KOPT-K1 (cell line): ENCODE measurements at regions not wholly inside any gene's neighbourhood (a gene's known extent, or its start where the extent isn't known, plus 50 kb on each side); places are given as distances from the start of the nearest gene placed in this dataset.
"Not testable (repeated sequence)": the region's sequence is repeated elsewhere in the genome, so short reads cannot be mapped to it uniquely, and the experiment has no call there.

Experiments used
- H3K27ac ChIP-seq: fragments of 200-600 bp; sonication (generic); 2 replicates; pipeline ENCODE4 v1.5.1; 2016; ENCODE audit warnings: antibody characterized with exemption, mild to moderate bottlenecking, low read depth, low read length; ENCODE audit not compliant: poor library complexity, severe bottlenecking
- H3K36me3 ChIP-seq: fragments of 200-600 bp; sonication (generic); 2 replicates; pipeline ENCODE4 v1.5.1; 2017; ENCODE audit warnings: antibody characterized with exemption, mild to moderate bottlenecking, low read length, moderate library complexity; ENCODE audit not compliant: insufficient read depth
- H3K9me3 ChIP-seq: fragments of 200-600 bp; sonication (generic); 2 replicates; pipeline ENCODE4 v1.5.1; 2017; ENCODE audit warnings: antibody characterized with exemption, low read length, mild to moderate bottlenecking; ENCODE audit not compliant: insufficient read depth, poor library complexity, severe bottlenecking

- Histone ChIP-seq H3K27ac (no peak overlapping the region), H3K36me3 (no peaks in the 10 kb centered on the region), H3K9me3 (peaks cover 12% of the 10 kb centered on the region)
Observed at GRCh38 chr15:20280933-20281463, 260.6 kb downstream of the GOLGA6L6 start.

GRCh38 chr15:20280141-20280932, 261.3 kb downstream of the GOLGA6L6 start:
- not testable (repeated sequence) for H3K36me3 ChIP-seq, H3K27ac ChIP-seq
- peaks cover 12% of the 10 kb centered on the region for H3K9me3 ChIP-seq

- H3K36me3 ChIP-seq, H3K27ac ChIP-seq: not testable (repeated sequence)
- peaks cover 12% of the 10 kb centered on the region for H3K9me3 ChIP-seq
Observed at GRCh38 chr15:20279056-20279455, 262.5 kb downstream of the GOLGA6L6 start.

- H3K9me3 ChIP-seq: peaks cover 12% of the 10 kb centered on the region
- H3K27ac ChIP-seq, H3K36me3 ChIP-seq: not testable (repeated sequence)
Observed at GRCh38 chr15:20278376-20278775, 263.2 kb downstream of the GOLGA6L6 start.

GRCh38 chr15:20277451-20277850, 264.1 kb downstream of the GOLGA6L6 start:
- H3K9me3 ChIP-seq: peaks cover 19% of the 10 kb centered on the region
- not testable (repeated sequence) for H3K36me3 ChIP-seq, H3K27ac ChIP-seq

- H3K36me3 ChIP-seq, H3K27ac ChIP-seq: not testable (repeated sequence)
- peaks cover 20% of the 10 kb centered on the region for H3K9me3 ChIP-seq
Observed at GRCh38 chr15:20276312-20277114, 265.1 kb downstream of the GOLGA6L6 start.

- not testable (repeated sequence) for H3K36me3 ChIP-seq, H3K27ac ChIP-seq
- H3K9me3 ChIP-seq: peaks cover 17% of the 10 kb centered on the region
Observed at GRCh38 chr15:20275373-20275967, 266.1 kb downstream of the GOLGA6L6 start.

- Histone ChIP-seq H3K36me3 (no peaks in the 10 kb centered on the region), H3K9me3 (peaks cover 17% of the 10 kb centered on the region), H3K27ac (no peak overlapping the region)
Observed at GRCh38 chr15:20272422-20273184, 269.0 kb downstream of the GOLGA6L6 start.

- H3K36me3 ChIP-seq: no peaks in the 10 kb centered on the region
- no peak overlapping the region for H3K27ac ChIP-seq
- H3K9me3 ChIP-seq: peaks cover 13% of the 10 kb centered on the region
Observed at GRCh38 chr15:20271647-20272046, 270.0 kb downstream of the GOLGA6L6 start.

GRCh38 chr15:20269956-20270355, 271.6 kb downstream of the GOLGA6L6 start:
- H3K27ac ChIP-seq, H3K36me3 ChIP-seq: not testable (repeated sequence)
- peaks cover 13% of the 10 kb centered on the region for H3K9me3 ChIP-seq

- H3K9me3 ChIP-seq: peaks cover 11% of the 10 kb centered on the region
- not testable (repeated sequence) for H3K36me3 ChIP-seq, H3K27ac ChIP-seq
Observed at GRCh38 chr15:20267996-20268395, 273.6 kb downstream of the GOLGA6L6 start.

GRCh38 chr15:20267051-20267730, 274.4 kb downstream of the GOLGA6L6 start:
- not testable (repeated sequence) for H3K27ac ChIP-seq

GRCh38 chr15:20265710-20266109, 275.9 kb downstream of the GOLGA6L6 start:
- H3K9me3 ChIP-seq, H3K27ac ChIP-seq, H3K36me3 ChIP-seq: not testable (repeated sequence)

More at GRCh38 chr15:20267051-20267730, 274.4 kb downstream of the GOLGA6L6 start:
- H3K36me3 ChIP-seq, H3K9me3 ChIP-seq: not testable (repeated sequence)
